ENCODE measurements at regions not wholly inside any gene's neighbourhood (a gene's known extent, or its start where the extent isn't known, plus 50 kb on each side); places are given as distances from the start of the nearest gene placed in this dataset.
"Not testable (repeated sequence)": the region's sequence is repeated elsewhere in the genome, so short reads cannot be mapped to it uniquely, and the experiment has no call there.

DNA sequence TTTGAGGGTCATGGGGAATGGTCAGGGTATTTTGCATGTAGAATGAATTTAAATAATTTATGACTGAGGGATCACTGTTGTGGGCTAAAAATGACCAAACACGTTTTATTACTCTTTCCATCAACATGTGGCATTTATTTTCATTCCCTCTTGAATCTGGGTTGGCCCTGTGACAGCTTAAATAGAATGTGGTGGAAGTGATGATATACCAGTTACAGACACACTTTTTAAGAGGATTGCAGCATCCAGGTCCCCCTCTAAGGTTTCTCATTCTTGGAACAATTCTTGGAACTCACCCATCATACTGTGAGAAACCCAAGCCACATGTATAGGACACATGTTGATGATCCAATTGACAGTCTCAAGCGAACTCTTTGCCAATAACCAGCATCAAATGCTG, 272.4 kb downstream of the ETV1 start:
- no peak for DNase-seq (ENCODE audit: low spot score)

DNA sequence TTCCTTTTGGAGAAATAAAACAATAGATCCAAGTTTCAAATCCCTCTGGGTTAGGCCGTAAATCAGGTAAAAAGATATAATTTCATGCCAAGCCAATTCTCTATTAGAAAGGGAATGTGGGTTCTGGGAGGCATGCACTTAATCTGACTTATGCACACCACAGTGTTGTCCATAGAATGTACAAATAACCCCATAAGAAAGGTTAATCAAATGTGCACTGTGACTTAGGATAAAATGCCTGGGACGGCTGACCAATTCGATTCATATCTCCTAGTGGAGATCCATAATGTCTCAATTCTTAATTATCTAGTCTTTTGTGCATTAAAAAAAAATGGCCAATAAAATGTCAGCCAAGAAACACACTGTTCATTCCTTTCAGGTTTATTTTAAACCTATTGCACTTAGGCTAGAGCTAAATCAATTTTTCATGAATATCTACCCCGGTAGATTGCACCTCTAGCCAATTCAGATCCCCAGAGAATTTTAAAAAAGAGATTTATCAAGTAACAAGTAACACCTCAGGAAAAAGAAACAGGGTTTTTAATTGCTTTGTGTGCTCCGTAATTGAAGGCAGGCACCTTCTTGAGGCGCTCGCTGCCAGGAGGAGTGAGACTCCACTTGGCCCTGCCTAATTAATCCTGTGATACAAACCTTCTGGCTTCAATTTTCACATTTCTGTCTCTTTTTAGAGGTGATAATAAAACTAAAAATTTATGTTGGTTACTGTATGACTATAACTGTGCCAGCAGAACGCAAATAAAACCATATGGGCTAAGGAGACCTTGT, 265.1 kb downstream of the ETV1 start:
- DNase-seq (ENCODE audit: low spot score) = no peak

DNA sequence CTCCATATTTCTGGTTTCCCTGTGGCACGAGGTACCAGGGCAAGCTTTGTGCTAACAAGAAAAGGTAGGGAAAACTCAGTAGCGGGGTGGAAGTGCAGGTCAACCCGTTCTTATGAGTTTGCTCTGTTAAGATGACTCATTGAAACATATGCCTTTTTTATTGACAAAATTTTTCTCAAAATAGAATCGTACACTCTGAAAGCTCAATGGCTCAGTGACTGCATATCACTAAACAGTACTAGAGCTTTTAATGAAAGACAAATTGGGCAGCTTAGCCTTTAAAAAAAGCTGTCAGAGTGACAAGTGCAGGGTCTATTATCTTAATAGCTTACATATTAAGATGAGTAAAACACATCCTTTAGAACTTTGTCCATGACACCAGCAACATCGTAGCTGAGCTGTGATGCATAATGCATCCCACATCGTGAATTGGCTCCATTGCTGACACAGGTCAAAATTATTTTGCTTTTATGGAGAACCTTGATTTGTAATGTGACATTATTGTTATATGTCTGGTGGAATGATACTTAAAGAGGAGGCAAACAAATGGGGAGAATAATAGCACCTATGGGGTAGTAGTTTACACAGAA, 264.4 kb downstream of the ETV1 start:
- DNase-seq (ENCODE audit: low spot score) = no peak

DNA sequence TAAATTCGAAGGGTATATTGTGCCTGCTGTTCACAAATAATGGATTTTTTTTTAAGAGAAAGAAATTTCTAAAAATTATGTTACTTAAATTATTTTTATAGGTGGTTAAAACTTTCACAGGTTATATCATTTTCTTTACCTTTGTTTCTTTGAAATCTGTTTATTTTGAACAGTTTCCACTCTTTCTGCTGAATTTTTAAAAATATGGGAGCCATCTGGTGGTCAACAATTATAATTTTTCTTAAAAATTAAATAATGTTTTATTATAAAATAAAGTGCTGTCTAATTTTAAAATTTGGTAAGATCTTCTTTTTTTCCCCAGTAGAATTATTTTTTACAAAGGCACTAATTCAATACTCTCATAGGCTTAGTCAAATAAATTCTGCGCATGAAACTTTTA, 263.9 kb downstream of the ETV1 start:
- no peak for DNase-seq (ENCODE audit: low spot score)

DNA sequence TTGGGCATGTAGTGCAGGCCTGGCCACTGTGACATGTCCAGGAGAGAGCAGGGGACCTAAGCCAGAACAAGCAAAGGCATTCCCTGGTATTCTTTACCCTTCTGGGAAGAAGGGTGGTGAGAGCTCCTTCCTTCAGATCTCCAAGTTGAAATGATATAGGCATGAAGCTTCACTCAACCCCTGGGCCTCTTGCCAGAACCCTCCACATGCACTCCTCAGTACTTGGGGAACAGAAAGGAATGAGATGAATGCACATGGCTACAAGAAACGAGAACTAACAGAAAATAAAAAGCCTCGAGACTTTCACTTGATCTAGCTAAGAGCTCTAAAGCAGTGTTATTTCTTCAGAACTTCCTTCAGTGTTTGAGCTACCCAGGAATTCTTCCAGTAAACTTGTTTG, 262.2 kb downstream of the ETV1 start:
- DNase-seq (ENCODE audit: low spot score) = no peak

DNA sequence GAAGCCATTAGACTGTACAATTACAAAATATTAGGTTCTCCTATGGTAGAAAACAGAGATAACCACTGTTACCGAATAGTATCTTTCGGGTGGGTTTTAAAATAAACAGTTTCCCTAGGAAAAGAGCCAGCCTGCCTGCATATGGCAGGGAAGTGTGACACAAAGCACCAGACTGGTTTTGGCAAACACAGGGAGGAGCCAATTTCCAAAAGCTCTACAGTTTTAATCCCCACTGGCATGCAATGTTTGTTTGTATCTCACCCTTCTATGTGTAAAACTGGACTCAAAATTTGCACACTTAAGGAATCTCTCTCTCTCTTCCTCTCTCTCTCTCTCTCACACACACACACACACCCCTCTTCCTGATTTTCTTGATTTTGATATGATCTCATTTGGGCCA, 261.7 kb downstream of the ETV1 start:
- DNase-seq (ENCODE audit: low spot score) = no peak

DNA sequence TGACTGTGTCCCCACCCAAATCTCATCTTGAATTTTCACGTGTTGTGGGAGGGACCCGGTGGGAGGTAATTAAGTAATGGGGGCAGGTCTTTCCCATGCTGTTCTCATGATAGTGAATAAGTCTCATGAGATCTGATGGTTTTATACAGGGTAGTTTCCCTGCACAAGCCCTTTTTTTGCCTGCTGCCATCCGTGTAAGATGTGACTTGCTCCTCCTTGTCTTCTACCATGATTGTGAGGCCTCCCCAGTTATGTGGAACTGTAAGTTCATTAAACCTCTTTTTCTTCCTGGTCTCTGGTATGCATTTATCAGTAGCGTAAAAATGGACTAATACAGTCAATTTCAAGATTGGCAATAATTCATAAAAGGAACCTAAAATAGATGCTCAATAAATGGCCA, 261.0 kb downstream of the ETV1 start:
- not testable (repeated sequence) for DNase-seq (ENCODE audit: low spot score)

DNA sequence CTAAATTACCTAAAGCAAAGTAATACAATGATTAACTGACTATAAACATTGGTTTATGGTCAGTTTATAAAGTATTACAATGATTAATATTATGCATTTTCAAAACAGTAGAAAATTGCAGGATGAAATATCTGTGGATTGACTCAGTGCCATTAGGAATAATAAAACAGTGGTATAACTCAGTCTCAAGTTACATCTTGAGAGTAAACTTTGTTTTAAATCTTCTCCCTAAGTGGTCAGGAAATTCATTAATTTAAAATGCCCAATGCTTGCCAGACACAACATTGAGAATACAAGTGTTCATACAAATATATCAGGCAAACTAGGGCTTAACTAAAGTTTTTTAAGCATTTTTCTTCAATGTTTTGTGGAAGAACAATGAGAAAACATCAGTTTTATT, 257.8 kb downstream of the ETV1 start:
- no peak for DNase-seq (ENCODE audit: low spot score)

DNA sequence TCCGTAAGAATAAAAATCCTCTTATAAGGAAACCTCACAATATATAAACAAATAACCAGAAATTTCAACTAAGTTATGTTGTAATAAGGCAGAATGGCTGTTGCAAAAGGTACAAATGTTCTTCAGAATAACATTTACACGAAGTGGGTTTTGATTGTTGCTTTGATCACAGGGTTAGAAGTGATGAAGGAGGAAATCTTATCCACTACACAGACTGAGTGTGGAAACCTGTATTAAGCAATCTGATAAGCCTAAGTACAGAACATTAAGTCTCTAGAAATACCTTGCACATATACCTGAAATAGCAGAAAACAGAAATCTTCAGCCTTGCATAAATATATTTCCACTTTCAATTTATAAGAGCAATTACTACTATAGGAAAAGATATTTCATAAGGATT, 251.9 kb downstream of the ETV1 start:
- no peak for DNase-seq (ENCODE audit: low spot score)

DNA sequence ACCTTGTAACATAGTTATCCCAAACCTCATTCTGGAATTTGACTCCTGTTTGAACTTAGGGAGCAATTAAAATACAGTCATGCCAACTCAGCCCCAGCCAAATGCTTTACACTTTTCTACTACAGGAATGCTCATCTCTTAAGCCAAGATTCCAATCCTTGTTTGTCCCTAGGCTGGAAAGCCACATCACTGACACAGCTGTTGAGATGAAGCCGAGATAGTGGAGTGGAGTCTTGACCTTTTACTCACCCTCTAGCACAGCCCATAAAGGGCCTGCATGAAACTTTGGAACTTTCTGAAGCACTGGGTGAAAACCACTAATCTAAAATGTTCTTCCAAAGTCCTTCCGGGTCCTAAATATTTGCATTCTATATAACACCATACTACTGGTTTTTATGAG, 247.3 kb downstream of the ETV1 start:
- no peak for DNase-seq (ENCODE audit: low spot score)

DNA sequence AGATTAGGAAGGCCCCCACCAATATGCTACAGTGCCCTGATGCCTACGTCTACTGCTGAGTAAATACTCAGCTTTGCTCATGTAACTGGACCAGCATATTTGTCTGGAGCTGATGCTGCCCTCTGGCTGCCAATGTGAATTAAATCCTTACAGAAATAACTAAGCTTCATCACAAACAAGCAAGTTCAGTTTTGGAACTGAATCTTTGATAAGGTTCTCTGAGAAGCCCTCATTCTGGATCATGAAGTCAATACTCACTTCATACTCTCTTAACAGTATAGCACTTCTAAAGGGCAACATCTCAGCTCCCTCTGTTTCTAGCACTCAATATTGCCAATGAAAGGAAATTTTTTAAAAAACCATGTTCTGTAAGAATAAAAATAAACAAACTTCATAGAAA, 246.7 kb downstream of the ETV1 start:
- peak; percentile 22 for DNase-seq (ENCODE audit: low spot score)

DNA sequence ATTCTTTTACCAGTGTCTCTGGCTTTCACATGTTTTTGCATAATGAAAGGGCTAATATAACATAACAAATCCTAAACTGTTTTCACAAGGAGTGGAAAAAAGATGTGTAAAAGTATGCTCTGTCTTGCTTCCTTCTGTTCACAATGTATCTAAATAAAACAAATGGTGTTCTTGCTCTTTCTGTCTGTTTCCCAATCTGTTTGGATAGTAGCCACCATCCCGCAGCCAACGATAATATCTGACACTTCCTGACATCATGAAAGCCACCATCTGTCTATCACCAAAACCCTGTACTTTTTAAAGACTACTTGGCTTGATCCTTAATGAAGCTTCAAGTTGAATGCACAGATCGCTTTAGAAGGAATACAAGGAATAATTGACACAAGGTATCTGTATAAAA, 246.2 kb downstream of the ETV1 start:
- no peak for DNase-seq (ENCODE audit: low spot score)

DNA sequence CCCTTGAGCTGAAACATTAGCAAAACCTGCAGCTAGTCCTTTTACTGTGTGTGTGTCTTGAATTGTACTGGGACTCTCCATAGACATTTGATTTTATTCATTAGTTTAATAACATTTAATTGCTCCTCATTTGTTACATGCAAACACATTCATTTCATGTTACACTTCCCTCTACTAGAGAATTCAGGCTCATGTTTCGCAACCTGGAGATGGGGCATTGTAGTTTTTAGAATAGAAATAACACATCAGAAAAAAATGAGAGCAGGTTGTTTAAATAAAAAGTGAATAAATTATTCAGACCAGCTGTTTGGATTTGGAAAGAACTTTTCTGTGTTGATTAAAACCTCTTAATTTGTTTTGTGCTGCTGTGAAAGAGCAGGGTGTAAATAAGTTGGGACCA, 243.9 kb downstream of the ETV1 start:
- DNase-seq (ENCODE audit: low spot score) = no peak

DNA sequence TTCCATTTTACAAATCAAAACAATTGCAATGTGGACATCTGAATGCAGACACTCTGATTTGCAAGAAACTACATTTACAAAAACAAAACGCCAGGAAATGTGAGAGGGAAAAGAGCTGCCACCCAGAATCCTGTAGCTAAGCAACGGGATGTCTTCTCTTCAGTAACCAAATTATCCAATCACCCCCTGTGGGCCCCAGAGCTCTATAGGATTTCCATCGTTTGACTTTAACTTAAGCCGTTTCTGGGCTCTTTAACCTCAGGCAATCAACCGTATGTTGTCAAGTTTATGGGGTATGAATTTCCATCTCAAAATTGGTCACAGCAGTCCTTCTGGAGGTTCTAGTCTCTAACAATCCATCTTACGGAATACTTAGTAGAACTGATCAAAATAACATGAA, 240.5 kb downstream of the ETV1 start:
- no peak for DNase-seq (ENCODE audit: low spot score)

DNA sequence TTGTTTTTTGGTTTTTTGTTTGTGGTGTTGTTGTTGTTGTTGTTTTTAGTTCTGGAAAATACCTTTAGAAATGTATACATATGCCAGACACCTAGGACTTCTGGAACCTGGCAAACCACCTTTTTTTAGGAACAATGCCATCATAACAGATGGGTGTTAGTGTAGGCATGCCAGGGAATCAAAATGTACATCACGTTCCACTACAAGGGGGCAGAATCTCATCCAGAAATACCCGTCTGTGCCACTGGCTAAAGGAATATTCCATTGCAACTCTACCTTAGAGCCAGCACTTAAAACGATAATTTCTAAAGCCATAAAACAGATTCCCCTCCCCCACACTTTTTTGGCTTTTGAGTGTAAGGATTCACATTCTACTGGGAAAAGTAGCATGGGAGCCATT, 239.8 kb downstream of the ETV1 start:
- no peak for DNase-seq (ENCODE audit: low spot score)

DNA sequence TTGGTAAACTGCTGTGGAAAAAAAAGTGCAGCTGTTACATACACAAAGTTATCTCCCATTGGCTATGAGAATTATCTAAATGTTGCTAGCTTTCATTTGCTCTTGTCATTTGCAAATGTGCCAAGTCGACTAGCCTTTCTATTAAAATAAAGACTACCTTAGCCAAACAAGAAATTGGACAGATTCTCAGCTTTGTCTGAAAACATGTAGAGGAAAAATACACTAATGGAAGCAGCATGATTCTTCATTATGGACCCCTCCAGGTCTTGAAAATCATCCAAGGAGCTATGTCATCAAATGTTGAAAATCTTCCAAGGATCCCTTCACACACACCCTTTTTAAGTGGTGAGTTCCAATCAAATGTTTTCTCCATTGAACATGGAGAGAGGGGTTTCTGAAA, 237.7 kb downstream of the ETV1 start:
- no peak for DNase-seq (ENCODE audit: low spot score)

DNA sequence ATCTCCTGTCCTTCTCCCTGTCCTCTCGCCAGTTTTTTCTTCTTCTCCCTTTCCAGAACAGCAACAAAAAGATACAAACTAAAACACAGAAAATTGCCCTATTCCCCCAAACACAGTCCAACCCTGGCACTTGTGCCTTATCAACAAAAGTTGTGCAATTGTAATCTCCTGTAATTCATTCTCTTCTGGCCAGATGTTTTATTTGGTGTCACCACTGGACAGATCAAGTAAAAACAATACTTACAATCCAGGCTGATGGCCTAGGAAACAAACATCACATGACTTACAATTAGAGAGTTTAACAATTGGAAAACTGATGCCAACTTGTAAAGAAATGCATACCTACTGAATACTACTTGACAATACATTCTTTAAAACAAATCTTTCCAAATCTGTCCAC, 231.6 kb downstream of the ETV1 start:
- DNase-seq (ENCODE audit: low spot score) = no peak

DNA sequence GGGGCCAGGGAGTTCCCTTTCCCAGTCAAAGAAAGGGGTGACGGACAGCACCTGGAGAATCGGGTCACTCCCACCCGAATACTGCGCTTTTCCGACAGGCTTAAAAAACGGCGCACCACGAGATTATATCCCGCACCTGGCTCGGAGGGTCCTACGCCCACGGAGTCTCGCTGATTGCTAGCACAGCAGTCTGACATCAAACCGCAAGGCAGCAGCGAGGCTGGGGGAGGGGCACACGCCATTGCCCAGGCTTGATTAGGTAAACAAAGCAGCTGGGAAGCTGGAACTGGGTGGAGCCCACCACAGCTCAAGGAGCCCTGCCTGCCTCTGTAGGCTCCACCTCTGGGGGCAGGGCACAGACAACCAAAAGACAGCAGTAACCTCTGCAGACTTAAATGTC, 223.6 kb downstream of the ETV1 start:
- not testable (repeated sequence) for DNase-seq (ENCODE audit: low spot score)

DNA sequence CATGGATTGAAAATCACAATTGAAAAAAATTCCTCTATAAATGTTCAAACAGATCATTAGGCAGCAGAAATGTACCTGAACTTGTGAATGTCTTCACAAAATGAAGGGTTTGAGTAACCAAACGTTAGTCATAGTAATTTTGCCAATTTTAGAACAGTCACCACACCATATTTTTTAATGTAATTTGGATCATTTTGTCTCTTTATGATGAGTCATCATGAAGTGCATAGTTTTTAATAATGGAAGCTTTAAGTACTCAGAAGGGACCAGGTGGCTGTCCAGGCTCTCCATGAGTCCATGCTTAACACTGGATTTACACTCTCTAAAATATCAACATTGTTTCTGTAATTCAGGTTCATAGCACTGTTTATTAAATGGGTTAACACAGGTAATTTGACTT, 219.2 kb downstream of the ETV1 start:
- peak; percentile 3 for DNase-seq (ENCODE audit: low spot score)

DNA sequence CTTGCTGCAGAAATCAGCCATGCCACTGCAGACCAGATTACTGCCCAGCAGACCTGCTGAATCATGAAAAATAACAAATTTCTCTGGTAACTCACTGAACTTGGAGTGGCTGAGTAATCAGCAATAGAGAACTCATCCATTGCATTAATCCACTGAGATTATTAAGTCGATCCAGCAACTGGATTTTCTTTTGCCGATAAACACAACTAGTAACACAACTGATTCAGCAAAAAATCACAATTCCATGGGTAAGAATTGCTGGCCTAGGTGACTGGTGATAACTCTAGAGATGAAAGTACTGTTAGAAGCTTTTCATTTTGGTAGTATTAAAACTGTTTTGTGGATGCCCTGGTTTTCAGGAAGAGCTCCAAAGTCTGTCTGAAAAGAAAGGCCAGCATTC, 214.5 kb downstream of the ETV1 start:
- DNase-seq (ENCODE audit: low spot score) = no peak

DNA sequence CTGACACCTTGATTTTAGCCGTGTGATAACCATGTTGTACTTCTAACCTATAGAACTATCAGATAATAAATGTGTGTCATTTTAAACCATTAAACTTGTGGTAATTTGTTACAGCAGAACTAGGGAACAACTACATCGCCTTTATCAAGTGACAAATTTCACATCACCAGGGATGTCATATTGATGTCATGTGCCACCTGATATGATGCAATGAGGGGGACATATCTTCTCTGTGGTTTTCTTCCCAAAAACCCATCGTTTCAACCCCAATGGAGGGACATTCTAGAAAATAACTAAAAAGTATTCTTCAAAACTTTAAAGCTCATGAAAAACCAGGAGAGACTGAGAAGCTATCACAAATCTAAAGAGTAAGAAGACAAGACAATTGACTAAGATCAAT, 212.2 kb downstream of the ETV1 start:
- DNase-seq (ENCODE audit: low spot score) = no peak

DNA sequence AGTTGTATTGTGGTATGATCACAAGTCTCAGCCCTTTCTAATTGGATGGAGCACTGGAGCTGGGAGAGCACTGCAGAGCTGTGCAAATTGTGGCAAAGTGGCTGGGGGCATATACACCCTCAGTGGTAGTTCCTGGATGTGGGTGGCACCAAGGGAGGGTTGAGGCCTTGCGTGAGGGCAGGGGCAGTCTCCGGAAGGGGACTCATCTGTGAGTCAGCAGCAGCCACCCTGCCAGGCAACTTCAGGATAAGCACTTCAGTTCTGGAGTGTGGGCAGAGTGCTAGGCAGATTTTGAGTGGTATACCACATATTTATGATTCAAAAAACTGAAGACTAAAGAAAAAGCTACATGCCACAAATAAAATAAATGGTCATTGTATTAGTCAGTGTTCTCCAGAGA, 210.5 kb downstream of the ETV1 start:
- DNase-seq (ENCODE audit: low spot score) = no peak

DNA sequence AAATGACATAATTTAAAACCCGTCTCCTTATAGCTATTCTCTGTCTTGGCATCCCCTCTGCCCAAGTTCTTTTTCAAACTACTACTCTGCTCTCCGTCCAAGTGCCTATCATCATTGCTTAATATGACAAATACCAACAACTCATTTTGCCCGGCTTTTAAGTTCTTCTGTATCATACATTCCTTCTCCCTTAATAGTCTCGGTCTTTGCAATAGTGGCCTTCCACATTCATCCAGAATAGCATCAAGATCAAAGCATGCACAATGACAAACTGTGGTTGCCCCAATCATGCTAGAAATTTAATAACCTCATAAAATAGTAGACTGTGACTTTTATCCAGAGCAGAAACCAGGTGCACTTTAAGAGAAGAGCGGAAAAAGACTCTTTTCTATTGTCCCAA, 198.9 kb downstream of the ETV1 start:
- no peak for DNase-seq (ENCODE audit: low spot score)

DNA sequence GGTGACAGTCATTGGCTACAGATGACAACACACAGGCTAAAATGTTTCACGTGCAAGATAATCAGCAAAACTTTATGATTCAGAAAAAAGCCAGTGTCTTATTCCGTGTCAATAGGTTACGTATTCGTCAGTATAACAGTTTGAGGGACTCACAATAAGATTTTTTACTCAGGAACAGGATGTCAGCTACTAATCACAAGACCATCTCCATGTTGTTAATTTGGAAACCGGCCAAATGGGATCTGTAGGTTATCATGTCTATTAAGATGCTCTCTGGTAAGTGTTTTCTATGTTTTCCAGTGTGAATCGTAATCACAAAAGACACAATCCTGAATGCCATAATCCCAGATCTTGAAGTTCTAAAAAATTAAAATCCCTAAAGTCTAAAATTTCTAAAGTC, 197.3 kb downstream of the ETV1 start:
- no peak for DNase-seq (ENCODE audit: low spot score)

Measured in putamen (tissue), 1 donor.